Left forelimb (tissue), 1 donor: ENCODE measurements at regions not wholly inside any gene's neighbourhood (a gene's known extent, or its start where the extent isn't known, plus 50 kb on each side); places are given as distances from the start of the nearest gene placed in this dataset.
"Not testable (repeated sequence)": the region's sequence is repeated elsewhere in the genome, so short reads cannot be mapped to it uniquely, and the experiment has no call there.

Source experiments
- DNase-seq: peaks from one replicate; pipeline ENCODE4 v3.0.0-alpha.2; 2018; ENCODE audit warnings: low spot score

DNA sequence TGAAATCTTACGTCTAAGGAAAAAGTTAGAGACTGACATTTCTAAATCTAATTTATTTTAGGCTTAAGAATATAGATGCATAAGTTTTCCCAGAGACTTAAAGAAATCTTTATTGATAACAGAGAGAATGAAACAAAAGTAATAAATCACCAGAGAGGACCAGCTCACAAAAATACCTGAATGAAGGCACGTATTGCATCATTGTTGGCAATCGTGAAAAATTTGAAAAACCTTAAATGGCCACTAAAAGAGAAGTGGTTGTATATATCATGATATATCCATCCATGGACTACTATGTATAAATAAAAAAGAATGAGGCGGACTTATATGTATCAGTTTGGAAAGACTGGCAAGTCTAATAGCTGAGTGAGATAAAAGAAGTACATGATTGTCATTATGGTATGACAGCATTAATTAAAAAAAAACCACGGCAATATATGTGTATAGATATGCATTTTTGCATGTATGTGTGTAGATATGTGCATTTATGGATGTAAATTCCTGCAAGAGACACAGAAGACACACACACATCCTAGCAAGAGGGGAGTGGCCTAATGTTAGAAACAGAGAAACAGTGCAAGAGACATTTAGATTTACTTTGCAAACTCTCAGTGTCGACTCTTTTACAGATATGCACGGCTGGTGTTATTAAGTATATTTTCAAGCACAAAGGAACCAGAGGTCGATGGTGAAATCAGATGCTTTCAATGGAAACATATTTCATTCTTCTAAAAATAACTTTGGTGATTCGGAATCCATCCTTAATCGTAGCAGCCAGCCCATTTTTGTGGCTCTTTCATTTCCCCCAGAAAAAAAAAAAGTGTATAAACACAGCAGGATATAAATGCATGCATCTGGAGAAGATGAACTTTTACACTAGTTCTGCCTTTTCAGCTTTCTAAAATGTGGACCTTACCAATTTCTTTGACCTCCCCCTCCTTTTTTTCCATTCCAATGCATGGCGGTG, 156.1 kb upstream of the SALL4 start:
- no peak for DNase-seq

DNA sequence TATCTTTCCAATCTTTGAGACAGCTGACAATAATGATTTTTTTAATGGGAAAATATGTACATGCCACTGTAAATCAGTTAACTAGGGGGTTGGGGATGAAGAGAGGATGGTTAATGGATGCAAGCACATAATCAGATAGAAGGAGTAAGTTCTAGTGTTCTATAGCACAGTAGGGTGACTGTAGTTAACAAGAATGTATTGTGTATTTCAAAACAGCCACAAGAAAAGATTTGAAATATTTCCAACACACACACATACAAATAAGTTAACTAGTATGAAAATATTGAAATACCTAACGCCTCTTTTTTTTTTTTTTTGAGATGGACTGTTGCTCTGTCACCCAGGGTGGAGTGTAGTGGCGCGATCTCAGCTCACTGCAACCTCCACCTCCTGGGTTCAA, 153.4 kb upstream of the SALL4 start:
- no peak for DNase-seq

DNA sequence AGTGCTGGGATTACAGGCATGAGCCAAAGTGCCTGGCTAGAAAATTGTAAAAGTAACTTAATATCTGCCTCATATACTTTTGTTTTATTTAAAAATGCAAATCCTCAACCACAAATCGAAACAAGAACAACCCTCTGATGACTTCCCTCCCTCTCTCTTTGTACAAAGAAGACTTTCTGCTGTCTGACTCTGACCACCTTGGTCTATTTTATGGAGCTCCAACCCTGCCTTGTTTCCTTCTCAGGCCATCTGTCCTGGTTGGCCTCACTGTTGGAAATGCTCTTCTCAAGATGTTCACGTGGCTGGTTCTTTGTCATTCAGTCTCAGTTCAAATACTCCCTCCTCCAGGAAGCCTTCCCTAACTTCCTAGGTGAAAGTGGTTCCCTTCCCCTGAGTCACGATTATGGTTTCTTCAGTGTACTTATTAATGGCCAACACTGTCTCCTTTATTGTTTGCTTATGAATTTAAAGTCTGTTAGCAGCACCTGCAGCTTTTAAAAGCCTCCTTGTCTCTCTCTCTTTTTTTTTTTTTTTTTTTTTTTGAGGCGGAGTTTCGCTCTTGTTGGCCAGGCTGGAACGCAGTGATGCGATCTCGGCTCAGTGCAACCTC, 151.5 kb upstream of the SALL4 start:
- no peak for DNase-seq

GRCh38 chr20:51950926-51951325, 148.6 kb upstream of the SALL4 start:
- no peak for DNase-seq

- no peak for DNase-seq
Measured at GRCh38 chr20:51946586-51946985, 144.3 kb upstream of the SALL4 start.

- no peak for DNase-seq
Measured at GRCh38 chr20:51945881-51946280, 143.6 kb upstream of the SALL4 start.

GRCh38 chr20:51945177-51945576, 142.9 kb upstream of the SALL4 start:
- no peak for DNase-seq

DNA sequence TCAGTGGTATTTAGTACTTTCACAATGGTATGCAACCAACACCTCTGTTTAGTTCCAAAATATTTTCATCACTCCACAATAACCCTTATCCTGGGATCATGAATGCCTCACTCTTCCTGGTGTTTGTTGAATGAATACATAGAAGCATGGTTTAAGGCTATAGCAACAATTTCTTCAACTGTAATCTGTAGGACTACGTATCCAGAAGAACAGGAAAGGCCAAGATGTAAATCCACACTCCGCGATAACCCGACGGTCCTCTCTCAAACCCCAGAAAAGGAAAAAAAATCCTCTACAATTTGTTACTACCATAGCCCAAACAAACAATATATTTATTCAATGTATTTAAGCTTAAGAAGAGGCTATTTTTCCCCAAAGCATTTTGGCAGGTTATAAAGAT, 141.4 kb upstream of the SALL4 start:
- DNase-seq, result no peak

GRCh38 chr20:51943326-51943725, 141.0 kb upstream of the SALL4 start:
- DNase-seq, result not testable (repeated sequence)

DNA sequence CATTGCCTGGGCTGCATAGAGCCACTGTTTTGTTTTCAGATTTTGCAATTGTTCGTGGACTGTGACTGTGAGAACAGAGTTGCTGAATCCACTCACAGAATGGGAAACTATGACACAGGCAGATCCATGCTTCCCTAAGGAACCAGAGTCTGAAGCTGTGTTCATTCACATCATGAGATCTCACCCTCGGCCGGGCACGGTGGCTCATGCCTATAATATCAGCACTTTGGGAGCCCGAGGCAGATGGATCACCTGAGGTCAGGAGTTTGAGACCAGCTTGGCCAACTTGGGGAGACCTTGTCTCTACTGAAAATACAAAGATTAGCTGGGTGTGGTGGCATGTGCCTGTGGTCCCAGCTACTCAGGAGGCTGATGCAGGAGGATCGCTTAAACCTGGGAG, 139.2 kb upstream of the SALL4 start:
- DNase-seq, result no peak

- no peak for DNase-seq
Measured at GRCh38 chr20:51939259-51939585, 136.9 kb upstream of the SALL4 start.

DNA sequence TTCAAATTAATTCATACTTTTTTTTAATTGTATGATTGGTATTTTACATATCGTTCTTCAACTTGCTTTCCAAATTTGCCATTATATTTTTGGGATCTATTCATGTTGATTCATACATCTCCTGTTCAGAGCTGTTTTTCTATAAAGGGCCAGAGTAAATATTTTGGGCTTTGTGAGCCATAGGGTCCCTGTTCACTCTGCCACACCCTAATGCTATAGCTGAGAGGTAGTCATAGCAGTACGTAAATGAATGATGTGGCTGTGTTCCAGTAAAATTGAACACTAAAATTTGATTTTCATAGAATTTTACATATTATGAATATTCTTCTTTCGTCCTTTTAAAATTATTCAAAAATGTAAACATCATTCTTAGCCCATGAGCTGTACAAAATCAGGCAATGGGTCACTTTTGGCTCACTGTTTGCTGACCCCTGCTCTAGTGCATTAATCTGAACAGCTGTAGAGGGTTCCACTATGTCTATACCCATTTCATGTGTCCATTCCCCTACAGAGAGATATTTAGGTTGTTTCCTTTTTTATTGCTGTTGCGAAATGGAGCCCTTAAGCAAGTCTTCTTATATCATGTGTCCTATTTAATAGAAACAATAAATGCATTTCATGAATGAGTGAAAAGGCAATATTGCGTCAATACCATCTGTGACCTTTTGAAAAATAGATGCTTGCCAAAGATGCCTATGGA, 136.4 kb upstream of the SALL4 start:
- DNase-seq, result no peak

DNA sequence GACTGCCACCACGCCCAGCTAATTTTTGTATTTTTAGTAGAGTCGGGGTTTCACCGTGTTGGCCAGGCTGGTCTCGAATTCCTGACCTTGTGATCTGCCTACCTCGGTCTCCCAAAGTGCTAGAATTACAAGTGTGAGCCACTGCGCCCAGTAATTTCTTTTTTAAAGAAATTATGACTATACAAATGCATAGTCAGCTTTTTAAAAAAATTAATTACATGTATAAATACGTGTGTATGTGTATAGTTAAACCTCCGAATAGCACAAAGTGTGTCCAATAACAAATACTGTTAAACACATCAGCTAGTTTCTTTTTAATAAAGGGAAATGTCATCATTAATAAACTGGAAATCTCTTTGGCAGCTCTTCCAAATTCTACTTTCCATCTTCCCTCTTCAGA, 135.5 kb upstream of the SALL4 start:
- no peak for DNase-seq

- no peak for DNase-seq
Measured at GRCh38 chr20:51936377-51936776, 134.1 kb upstream of the SALL4 start.

GRCh38 chr20:51935003-51935358, 132.7 kb upstream of the SALL4 start:
- DNase-seq, result no peak

DNA sequence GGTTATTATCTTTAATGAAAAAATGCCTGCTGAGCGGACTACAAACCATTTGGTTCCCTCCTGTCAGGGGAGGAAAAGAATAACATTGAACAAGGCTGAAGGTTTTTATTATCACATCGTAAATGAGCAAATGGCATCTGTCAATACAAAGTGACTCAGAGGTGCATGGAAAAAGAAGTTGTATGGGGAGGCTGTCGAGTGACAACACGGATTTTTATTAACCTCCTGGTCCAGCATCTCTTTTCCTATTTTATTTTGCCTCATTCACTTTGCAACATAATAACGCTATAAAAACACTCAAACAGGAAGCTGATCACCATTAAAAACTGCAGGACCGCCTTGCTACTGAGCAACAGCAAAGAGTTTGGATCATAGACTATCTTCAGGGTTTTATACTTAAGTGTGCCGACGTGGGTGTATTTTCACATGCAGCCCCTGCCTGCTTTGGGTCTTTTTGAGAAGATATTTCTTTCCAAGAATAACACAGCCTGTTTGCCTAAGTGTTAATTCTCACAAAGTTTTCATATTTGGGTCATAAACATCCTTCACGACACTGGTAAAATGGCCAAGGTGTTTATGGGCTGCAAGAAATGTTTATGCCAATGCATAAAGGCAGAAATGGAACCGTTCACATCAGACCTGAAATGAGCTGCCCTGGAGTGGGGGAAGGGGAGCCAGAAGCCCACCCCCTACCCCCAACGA, 132.1 kb upstream of the SALL4 start:
- DNase-seq, result no peak

- no peak for DNase-seq
Measured at GRCh38 chr20:51931371-51931781, 129.1 kb upstream of the SALL4 start.

DNA sequence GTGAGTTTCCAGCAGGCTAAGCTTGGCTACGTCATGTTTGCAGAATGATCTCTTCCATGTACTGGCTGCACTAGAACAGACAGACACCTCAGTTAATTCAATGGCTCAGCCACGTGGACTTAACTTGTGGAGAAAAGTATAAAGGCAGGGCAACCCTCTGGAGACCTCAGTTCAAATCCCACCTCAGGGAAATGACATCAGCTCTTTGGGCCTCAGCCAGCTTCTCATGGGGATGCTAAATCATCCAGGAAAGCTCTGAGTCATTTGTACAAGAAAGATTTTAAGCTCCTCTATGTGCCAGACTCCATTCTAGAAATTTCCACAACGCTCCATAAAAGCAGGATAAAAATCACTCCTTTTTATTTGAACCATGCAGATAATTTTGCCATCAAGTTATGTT, 128.5 kb upstream of the SALL4 start:
- DNase-seq, result no peak

DNA sequence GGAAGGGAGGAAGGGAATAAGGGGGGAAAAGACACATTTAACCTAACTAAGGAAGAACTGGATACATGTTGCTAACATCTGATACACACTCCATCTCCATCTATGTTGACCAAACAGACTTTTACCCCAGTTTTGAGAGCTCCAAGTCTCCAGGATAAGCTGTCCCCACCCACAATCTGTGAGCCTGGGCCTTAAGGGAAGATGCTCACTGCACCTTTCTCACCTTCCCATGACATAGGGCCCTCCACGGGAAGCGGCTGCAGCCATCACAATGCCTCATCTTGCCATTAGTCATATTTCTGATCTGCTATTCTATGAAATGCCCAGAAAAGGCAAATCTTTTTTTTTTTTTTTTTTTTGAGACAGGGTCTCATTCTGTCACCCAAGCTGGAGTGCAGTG, 126.6 kb upstream of the SALL4 start:
- no peak for DNase-seq

GRCh38 chr20:51927970-51928369, 125.6 kb upstream of the SALL4 start:
- DNase-seq, result not testable (repeated sequence)

- no peak for DNase-seq
Measured at GRCh38 chr20:51926670-51927305, 124.5 kb upstream of the SALL4 start.

DNA sequence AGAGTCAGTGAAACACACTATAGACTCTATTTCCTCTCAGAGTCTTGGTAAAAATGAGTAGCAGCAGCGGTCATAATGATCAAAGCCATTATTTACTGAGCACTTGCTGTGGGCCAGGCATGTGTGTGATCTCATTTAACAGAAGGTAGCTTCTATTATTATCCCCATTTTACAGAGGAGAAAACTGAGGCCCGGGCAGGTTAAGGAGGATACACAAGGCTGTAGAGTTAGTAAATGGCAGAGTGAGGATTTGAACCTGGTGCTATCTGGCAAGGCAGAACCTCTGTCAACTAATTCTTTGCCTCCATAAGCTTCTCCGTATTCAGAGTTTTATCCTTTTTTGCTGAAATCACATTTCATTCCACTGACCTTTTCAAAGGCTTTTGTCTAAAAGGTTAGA, 122.2 kb upstream of the SALL4 start:
- DNase-seq, result no peak
